Progenitor cell of endocrine pancreas (in vitro differentiated cells): ENCODE measurements at regions not wholly inside any gene's neighbourhood (a gene's known extent, or its start where the extent isn't known, plus 50 kb on each side); places are given as distances from the start of the nearest gene placed in this dataset.

ENCODE experiments used
- DNase-seq: peaks from one replicate; pipeline ENCODE4 v3.0.0; 2021; ENCODE audit warnings: low spot score; ENCODE audit not compliant: unreplicated experiment
- H3K27ac Mint-ChIP-seq: 2 replicates; pipeline ENCODE4 v1.8.0; 2021; ENCODE audit warnings: mild to moderate bottlenecking, moderate library complexity, mixed read lengths
- H3K27me3 Mint-ChIP-seq: 2 replicates; pipeline ENCODE4 v1.8.0; 2021; ENCODE audit warnings: mixed read lengths
- H3K36me3 Mint-ChIP-seq: 2 replicates; pipeline ENCODE4 v1.8.0; 2022; ENCODE audit warnings: mixed read lengths; ENCODE audit not compliant: insufficient read depth
- H3K4me1 Mint-ChIP-seq: 2 replicates; pipeline ENCODE4 v1.8.0; 2021; ENCODE audit warnings: low read depth, mixed read lengths
- H3K4me3 Mint-ChIP-seq: 2 replicates; pipeline ENCODE4 v1.8.0; 2021; ENCODE audit warnings: low read depth, mild to moderate bottlenecking, moderate library complexity, mixed read lengths
- H3K9me3 Mint-ChIP-seq: 2 replicates; pipeline ENCODE4 v1.8.0; 2021; ENCODE audit warnings: low read depth, mixed read lengths
- TF ChIP-seq, protein P1 (sequence below): fragments of 200-600 bp; sonication (generic); IDR thresholded peaks from one replicate; pipeline ENCODE4 v1.5.0; 2021; ENCODE audit warnings: antibody characterized with exemption, mild to moderate bottlenecking; ENCODE audit not compliant: unreplicated experiment

DNA sequence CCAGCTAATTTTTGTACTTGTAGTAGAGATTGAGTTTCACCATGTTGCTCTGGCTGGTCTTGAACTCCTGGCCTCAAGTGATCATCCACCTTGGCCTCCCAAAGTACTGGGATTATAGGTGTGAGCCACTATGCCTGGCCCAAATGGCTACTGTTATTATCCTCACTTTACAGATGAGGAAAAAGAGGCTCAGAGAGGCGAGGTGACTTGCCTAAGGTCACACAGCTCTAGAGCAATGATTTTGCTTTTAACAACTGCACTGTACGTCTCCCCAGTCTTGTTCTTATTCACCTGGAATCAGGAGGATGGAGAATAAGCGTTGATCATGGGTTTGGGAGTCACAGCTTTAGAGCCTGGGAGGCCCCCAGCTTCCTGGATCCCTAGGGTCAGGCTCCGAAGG, 69.8 kb upstream of the NCOR2 start:
- H3K27ac Mint-ChIP-seq, result no peak overlapping the region

DNA sequence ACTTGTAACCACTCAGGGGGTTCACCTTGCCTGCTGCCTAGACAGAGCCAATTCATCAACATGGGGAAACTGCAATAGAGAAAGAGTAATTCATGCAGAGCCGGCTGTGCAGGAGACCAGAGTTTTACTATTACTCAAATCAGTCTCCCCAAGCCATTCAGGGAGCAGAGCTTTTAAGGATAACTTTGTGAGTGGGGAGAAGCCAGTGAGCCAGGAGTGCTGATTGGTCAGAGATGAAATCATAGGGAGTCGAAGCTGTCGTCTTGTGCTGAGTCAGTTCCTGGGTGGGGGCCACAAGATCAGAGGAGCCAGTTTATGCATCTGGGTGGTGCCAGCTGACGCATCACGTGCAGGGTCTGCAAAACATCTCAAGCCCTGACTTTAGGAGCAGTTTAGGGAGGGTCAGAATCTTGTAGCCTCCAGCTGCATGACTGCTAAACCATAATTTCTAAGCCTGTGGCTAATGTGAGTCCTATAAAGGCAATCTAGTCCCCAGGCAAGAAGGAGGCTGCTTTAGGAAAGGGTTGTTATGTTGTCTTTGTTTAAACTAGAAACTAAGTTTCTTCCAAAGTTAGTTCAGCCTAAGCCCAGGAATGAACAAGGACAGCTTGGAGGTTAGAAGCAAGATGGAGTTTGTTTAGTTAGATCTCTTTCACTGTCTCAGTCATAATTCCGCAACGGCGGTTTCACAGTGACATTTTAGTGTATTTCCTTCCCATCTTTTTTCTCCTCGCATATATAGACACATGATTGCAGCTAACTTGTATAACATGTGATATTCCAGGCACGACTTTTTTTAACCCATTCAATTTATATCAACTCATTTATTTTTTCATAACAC, 68.9 kb upstream of the NCOR2 start:
- Mint-ChIP-seq H3K27ac (no peak overlapping the region), H3K36me3 (no peaks in the 10 kb centered on the region), H3K4me3 (no peak overlapping the region), H3K27me3 (peaks cover 16% of the 10 kb centered on the region), H3K9me3 (no peaks in the 10 kb centered on the region), H3K4me1 (peaks cover 11% of the 10 kb centered on the region)
- TF ChIP-seq, protein P1, sequence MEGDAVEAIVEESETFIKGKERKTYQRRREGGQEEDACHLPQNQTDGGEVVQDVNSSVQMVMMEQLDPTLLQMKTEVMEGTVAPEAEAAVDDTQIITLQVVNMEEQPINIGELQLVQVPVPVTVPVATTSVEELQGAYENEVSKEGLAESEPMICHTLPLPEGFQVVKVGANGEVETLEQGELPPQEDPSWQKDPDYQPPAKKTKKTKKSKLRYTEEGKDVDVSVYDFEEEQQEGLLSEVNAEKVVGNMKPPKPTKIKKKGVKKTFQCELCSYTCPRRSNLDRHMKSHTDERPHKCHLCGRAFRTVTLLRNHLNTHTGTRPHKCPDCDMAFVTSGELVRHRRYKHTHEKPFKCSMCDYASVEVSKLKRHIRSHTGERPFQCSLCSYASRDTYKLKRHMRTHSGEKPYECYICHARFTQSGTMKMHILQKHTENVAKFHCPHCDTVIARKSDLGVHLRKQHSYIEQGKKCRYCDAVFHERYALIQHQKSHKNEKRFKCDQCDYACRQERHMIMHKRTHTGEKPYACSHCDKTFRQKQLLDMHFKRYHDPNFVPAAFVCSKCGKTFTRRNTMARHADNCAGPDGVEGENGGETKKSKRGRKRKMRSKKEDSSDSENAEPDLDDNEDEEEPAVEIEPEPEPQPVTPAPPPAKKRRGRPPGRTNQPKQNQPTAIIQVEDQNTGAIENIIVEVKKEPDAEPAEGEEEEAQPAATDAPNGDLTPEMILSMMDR, result no peak
- no peak for DNase-seq

More for the DNA sequence above, 69.8 kb upstream of the NCOR2 start:
- Mint-ChIP-seq H3K4me3 (no peak overlapping the region), H3K27me3 (peaks cover 16% of the 10 kb centered on the region), H3K36me3 (no peaks in the 10 kb centered on the region), H3K4me1 (peaks cover 11% of the 10 kb centered on the region), H3K9me3 (no peaks in the 10 kb centered on the region)
- TF ChIP-seq, protein P1, result no peak
- DNase-seq, result no peak

DNA sequence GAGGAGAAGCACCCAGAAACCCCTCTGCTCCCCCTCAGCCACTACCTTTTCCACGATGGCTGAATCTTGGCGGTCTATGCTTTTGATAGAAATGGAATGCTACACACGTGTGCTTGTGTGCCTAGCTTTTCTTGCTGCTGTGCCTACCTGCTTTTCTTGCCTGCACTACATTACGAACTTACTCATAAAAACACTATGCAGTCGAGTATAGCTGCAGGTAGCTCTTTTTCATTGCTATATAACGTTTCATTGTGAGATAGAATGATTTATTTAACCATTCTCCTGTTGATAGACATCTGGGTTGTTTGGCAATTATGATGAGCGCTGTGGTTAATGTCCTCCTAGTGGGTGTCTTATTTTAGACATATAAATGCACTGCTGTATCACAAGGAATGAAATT, 67.9 kb upstream of the NCOR2 start:
- no peaks in the 10 kb centered on the region for H3K9me3 Mint-ChIP-seq
- TF ChIP-seq, protein P1, result no peak
- peaks cover 11% of the 10 kb centered on the region for H3K4me1 Mint-ChIP-seq
- H3K27me3 Mint-ChIP-seq, result peaks cover 16% of the 10 kb centered on the region
- DNase-seq, result no peak
- no peak overlapping the region for H3K27ac Mint-ChIP-seq
- H3K36me3 Mint-ChIP-seq, result no peaks in the 10 kb centered on the region
- no peak overlapping the region for H3K4me3 Mint-ChIP-seq

DNA sequence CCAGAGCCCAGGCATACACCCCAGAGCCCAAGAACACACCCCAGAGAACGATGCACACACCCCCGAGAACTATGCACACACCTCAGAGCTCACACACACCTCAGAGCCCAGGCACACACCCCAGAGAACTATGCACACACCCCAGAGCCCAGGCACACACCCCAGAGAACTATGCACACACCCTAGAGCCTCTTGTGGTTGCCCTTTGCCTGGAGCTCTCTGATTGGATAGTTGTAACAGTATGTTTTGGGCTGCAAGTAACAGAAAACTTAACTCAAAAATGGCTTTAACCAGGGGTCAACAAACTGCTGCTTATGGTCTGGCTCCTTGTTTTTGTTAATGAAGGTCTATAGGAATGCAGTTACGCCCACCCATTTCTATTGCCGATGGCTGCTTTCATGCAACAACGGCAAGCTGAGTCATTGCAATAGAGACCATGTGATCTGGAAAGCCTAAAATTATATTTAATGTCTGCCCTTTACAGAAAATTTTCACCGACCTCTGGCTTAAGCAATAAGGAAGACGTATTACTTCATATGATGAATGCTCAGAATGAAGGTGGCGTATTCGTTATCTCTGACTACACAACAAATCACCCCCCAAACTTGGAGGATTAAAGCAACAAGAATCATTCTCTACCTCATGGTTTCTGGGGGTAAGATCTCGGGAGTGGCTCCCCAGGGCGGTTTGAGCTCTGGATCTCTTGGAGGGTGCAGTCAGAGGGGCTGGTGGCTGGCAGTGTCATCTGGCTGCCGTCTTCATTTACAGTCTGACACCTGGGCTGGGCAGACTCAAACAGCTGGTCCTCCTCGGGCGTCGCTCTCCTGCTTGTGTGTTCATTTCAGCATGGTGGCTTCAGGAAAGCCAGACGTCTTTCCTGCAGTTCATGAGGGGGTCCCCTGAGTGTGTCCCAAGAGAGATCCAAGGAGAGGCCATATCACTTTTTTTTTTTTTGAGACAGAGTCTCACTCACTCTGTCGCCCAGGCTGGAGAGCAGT, 66.3 kb upstream of the NCOR2 start:
- peaks cover 13% of the 10 kb centered on the region for H3K27me3 Mint-ChIP-seq
- H3K9me3 Mint-ChIP-seq, result no peaks in the 10 kb centered on the region
- no peak overlapping the region for H3K4me3 Mint-ChIP-seq
- TF ChIP-seq, protein P1, result no peak
- H3K4me1 Mint-ChIP-seq, result peaks cover 11% of the 10 kb centered on the region
- no peak for DNase-seq
- H3K36me3 Mint-ChIP-seq, result no peaks in the 10 kb centered on the region
- no peak overlapping the region for H3K27ac Mint-ChIP-seq

DNA sequence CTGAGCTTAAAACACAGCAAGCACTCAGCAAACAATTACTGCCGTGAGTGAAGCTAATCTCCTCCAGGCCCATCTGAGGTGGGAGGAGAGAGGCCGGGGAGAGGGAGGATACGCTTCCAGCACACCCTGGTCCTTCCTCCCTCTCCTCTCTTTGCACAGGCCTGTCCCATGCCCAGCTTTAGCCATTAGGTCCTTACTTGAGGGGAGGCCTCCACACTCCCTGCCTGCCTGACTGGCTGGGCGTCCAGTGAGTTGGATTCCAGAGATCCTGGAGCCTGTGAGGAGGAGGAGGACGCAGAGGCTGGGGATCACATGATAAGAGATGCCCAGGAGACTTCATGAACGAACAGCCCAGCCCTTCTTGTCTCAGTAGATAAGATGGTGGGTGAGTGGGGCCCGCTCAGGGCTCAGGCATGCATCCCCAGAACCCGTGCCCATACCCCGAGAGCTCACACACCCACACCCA, 65.1 kb upstream of the NCOR2 start:
- Mint-ChIP-seq H3K27ac (no peak overlapping the region), H3K9me3 (no peaks in the 10 kb centered on the region), H3K27me3 (peaks cover 10% of the 10 kb centered on the region), H3K4me1 (peaks cover 11% of the 10 kb centered on the region), H3K4me3 (no peak overlapping the region), H3K36me3 (no peaks in the 10 kb centered on the region)
- TF ChIP-seq, protein P1, result no peak
- DNase-seq, result no peak
